A549 (cell line): ENCODE measurements at regions not wholly inside any gene's neighbourhood (a gene's known extent, or its start where the extent isn't known, plus 50 kb on each side); places are given as distances from the start of the nearest gene placed in this dataset.

Source experiments
- ATAC-seq, 2 experiments: fragments of 200-7000 bp in 1 of 2; fragments of >200 bp in 1 of 2; cut with Nextera tagmentation in 1 of 2; cut with Tn5 transposase in 1 of 2; 3 replicates each; pipeline versions ENCODE4 v1.8.0 to v1.9.1; 2018 to 2020; ENCODE audit warnings: mild to moderate bottlenecking in 1 of 2, moderate library complexity in 1 of 2
- CTCF ChIA-PET: fragments of 300-600 bp; sonication (Branson Sonifier 250); formaldehyde crosslinking; extraction: SDS; loops from one replicate; lab custom pipeline; 2021; ENCODE audit warnings: antibody characterized with exemption, inconsistent platforms; lab: Yijun Ruan, JAX
- POLR2A ChIA-PET: fragments of 350-600 bp; formaldehyde crosslinking; extraction: SDS; loops from one replicate; lab custom pipeline; 2021; ENCODE audit warnings: antibody characterized with exemption, inconsistent platforms; lab: Yijun Ruan, JAX
- DNase-seq, 2 experiments: peaks; one replicate each; pipeline versions ENCODE4 v3.0.0 to v3.0.0-alpha.2; 2011 to 2016; ENCODE audit warnings: low read depth in 1 of 2, low spot score in 1 of 2
- FAIRE-seq: peaks from 2 replicates; lab custom pipeline; 2011; peaks lifted over from hg19 to GRCh38; lab: Jason Lieb, UNC
- H3K27ac ChIP-seq, 2 experiments: fragments of >200 bp; sonication (Bioruptor Twin); formaldehyde crosslinking; 3 replicates each; pipeline ENCODE4 v1.5.1; 2016 to 2017
- H3K4me1 ChIP-seq: fragments of >200 bp; sonication (Bioruptor Twin); formaldehyde crosslinking; 3 replicates; pipeline ENCODE4 v1.6.1; 2016
- H3K4me2 ChIP-seq: fragments of >200 bp; sonication (Bioruptor Twin); formaldehyde crosslinking; 3 replicates; pipeline ENCODE4 v1.6.1; 2016
- H3K4me3 ChIP-seq: fragments of >200 bp; sonication (Bioruptor Twin); formaldehyde crosslinking; 3 replicates; pipeline ENCODE4 v1.5.1; 2016
- H3K9me3 ChIP-seq: fragments of >200 bp; sonication (Bioruptor Twin); formaldehyde crosslinking; 3 replicates; pipeline ENCODE4 v1.6.1; 2016
- CBX2 ChIP-seq: fragments of 200-600 bp; sonication (generic); IDR thresholded peaks from 2 replicates; pipeline ENCODE4 v1.6.1; 2016; ENCODE audit warnings: low read depth, mild to moderate bottlenecking, borderline replicate concordance
- FOSB ChIP-seq: fragments of 250-450 bp; sonication (Bioruptor Pico); IDR thresholded peaks from 2 replicates; pipeline ENCODE4 v1.5.0; 2020; ENCODE audit warnings: mild to moderate bottlenecking, moderate library complexity
- GATA3 ChIP-seq: IDR thresholded peaks from 2 replicates; pipeline ENCODE4 v1.6.1; 2012; ENCODE audit warnings: borderline replicate concordance
- HOXB13 ChIP-seq: fragments of 250-450 bp; sonication (Bioruptor Pico); IDR thresholded peaks from 2 replicates; pipeline ENCODE4 v1.5.0; 2020; ENCODE audit warnings: low read depth, mild to moderate bottlenecking, moderate library complexity
- JUNB ChIP-seq: fragments of >200 bp; sonication (Bioruptor Twin); formaldehyde crosslinking; IDR thresholded peaks from 2 replicates; pipeline ENCODE4 v1.6.1; 2016
- KDM5A ChIP-seq: fragments of 200-600 bp; sonication (generic); IDR thresholded peaks from 2 replicates; pipeline ENCODE4 v1.6.1; 2016; ENCODE audit warnings: antibody characterized with exemption, mild to moderate bottlenecking
- MAZ ChIP-seq: fragments of 150-350 bp; IDR thresholded peaks from 2 replicates; pipeline ENCODE4 v1.6.1; 2014; ENCODE audit warnings: antibody characterized with exemption, low read depth, low read length, borderline replicate concordance
- MYC ChIP-seq: IDR thresholded peaks from 2 replicates; pipeline ENCODE4 v1.6.1; 2012; ENCODE audit warnings: mild to moderate bottlenecking, inconsistent platforms, low read length, improper control_type of control experiment, borderline replicate concordance
- PHF8 ChIP-seq: fragments of 200-600 bp; sonication (generic); IDR thresholded peaks from 2 replicates; pipeline ENCODE4 v1.6.1; 2016; ENCODE audit warnings: low read depth, mild to moderate bottlenecking, antibody characterized with exemption, moderate library complexity, borderline replicate concordance
- RARB ChIP-seq: fragments of 250-450 bp; sonication (Bioruptor Pico); IDR thresholded peaks from 2 replicates; pipeline ENCODE4 v1.8.0; 2021; ENCODE audit warnings: mild to moderate bottlenecking, moderate library complexity
- SMC3 ChIP-seq: fragments of >200 bp; sonication (Bioruptor Twin); formaldehyde crosslinking; IDR thresholded peaks from 3 replicates; pipeline ENCODE4 v1.6.1; 2018; ENCODE audit warnings: inconsistent platforms
- SREBF2 ChIP-seq: fragments of 450-650 bp; IDR thresholded peaks from 2 replicates; pipeline ENCODE4 v1.6.1; 2014; ENCODE audit warnings: mild to moderate bottlenecking, moderate library complexity
- TP53 ChIP-seq: fragments of 250-450 bp; sonication (Bioruptor Pico); IDR thresholded peaks from 2 replicates; pipeline ENCODE4 v1.5.0; 2021; ENCODE audit warnings: mild to moderate bottlenecking, moderate library complexity
- ZNF302 ChIP-seq: fragments of 250-450 bp; sonication (Bioruptor Pico); IDR thresholded peaks from 2 replicates; pipeline ENCODE4 v1.9.0; 2021; ENCODE audit warnings: inconsistent platforms, mild to moderate bottlenecking, moderate library complexity
- WGBS: methylation state at CpG from one replicate; pipeline ENCODE4 v1.1.6; 2017; ENCODE audit errors: missing lambda C conversion rate; 5-methylcytosine and 5-hydroxymethylcytosine counted together
- TF ChIP-seq, protein P1 (sequence below): fragments of 250-450 bp; sonication (Bioruptor Pico); IDR thresholded peaks from 2 replicates; pipeline ENCODE4 v1.5.0; 2021; ENCODE audit warnings: mild to moderate bottlenecking, moderate library complexity, borderline replicate concordance
- TF ChIP-seq, protein P2 (sequence below): fragments of >200 bp; sonication (Bioruptor Twin); formaldehyde crosslinking; IDR thresholded peaks from 3 replicates; pipeline ENCODE4 v1.6.1; 2016
- TF ChIP-seq, protein P3 (sequence below): fragments of 150-350 bp; IDR thresholded peaks from 2 replicates; pipeline ENCODE4 v1.6.1; 2014; ENCODE audit warnings: low read depth, mild to moderate bottlenecking, low read length
- TF ChIP-seq, protein P4 (sequence below): fragments of >200 bp; sonication (Bioruptor Twin); formaldehyde crosslinking; IDR thresholded peaks from 2 replicates; pipeline ENCODE4 v1.6.1; 2016
- TF ChIP-seq, protein P5 (sequence below): IDR thresholded peaks from 2 replicates; pipeline ENCODE4 v1.6.1; 2012; ENCODE audit warnings: low read depth, borderline replicate concordance

DNA sequence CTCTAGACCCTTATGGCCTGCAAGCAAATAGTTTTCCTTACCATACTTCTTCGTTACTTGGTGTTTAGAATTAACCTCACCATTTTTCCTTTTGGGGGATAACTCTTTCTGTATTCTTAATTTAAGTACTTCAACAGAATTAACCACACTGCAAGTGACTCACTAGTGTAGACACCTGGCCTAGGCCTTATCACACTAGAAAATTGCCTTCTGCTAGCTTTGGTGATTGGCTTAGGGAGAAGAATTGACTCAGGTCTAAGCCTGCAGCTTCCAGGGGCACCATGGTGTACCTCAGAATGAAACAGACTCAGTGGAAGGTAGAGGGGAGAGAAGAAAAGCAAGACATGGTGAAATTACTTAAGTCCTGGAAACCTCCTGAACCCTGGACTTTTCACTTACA lies 112.8 kb upstream of the HMHB1 start:
- Histone ChIP-seq H3K4me2 (no peak overlapping the region), H3K27ac (no peak overlapping the region), H3K4me1 (no peaks in the 10 kb centered on the region), H3K4me3 (no peak overlapping the region), H3K9me3 (no peaks in the 10 kb centered on the region)
- ChIA-PET CTCF (interaction anchor here (0.8 kb wide), 1 partner anchor 11 kb away, joined by 3 read pairs; no protein-coding TSS in a partner anchor), POLR2A (no interaction called here)
- FAIRE-seq (no peak), ATAC-seq (no peak), DNase-seq (no peak)
- TF ChIP-seq MYC (no peak), GATA3 (no peak), FOSB (CRISPR knock-in tag) (no peak), SREBF2 (no peak)
- TF ChIP-seq, protein P1, sequence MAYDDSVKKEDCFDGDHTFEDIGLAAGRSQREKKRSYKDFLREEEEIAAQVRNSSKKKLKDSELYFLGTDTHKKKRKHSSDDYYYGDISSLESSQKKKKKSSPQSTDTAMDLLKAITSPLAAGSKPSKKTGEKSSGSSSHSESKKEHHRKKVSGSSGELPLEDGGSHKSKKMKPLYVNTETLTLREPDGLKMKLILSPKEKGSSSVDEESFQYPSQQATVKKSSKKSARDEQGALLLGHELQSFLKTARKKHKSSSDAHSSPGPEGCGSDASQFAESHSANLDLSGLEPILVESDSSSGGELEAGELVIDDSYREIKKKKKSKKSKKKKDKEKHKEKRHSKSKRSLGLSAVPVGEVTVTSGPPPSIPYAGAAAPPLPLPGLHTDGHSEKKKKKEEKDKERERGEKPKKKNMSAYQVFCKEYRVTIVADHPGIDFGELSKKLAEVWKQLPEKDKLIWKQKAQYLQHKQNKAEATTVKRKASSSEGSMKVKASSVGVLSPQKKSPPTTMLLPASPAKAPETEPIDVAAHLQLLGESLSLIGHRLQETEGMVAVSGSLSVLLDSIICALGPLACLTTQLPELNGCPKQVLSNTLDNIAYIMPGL = no peak
- 88% methylated on average over 1 of the region's 1 CpG for WGBS

DNA sequence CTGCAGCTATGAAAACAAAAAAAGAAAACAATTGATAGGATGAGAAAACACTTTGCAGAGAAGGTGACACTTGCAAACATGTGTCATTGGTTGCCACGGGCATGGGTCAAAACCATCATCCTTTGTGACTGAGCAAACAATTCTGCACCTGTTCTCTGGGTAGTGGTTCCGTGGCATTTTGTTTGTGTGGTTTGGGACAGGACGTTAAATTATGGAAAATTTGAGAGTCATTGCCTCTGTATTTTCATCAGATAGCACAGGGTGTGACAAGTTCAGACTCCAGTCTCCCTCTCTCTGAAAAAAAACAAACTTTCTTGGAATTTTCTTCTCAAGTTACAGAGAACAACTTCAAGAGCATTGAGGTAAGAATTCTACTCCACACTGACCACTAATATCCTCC lies 113.4 kb upstream of the HMHB1 start:
- H3K4me3 ChIP-seq = no peak overlapping the region
- CTCF ChIA-PET = no interaction called here
- no peak for ATAC-seq
- POLR2A ChIA-PET = no interaction called here
- H3K9me3 ChIP-seq = no peaks in the 10 kb centered on the region
- TF ChIP-seq, protein P2, sequence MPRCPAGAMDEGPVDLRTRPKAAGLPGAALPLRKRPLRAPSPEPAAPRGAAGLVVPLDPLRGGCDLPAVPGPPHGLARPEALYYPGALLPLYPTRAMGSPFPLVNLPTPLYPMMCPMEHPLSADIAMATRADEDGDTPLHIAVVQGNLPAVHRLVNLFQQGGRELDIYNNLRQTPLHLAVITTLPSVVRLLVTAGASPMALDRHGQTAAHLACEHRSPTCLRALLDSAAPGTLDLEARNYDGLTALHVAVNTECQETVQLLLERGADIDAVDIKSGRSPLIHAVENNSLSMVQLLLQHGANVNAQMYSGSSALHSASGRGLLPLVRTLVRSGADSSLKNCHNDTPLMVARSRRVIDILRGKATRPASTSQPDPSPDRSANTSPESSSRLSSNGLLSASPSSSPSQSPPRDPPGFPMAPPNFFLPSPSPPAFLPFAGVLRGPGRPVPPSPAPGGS = no peak
- TF ChIP-seq ZNF302 (CRISPR knock-in tag) (no peak), HOXB13 (CRISPR knock-in tag) (no peak)
- TF ChIP-seq, protein P3, sequence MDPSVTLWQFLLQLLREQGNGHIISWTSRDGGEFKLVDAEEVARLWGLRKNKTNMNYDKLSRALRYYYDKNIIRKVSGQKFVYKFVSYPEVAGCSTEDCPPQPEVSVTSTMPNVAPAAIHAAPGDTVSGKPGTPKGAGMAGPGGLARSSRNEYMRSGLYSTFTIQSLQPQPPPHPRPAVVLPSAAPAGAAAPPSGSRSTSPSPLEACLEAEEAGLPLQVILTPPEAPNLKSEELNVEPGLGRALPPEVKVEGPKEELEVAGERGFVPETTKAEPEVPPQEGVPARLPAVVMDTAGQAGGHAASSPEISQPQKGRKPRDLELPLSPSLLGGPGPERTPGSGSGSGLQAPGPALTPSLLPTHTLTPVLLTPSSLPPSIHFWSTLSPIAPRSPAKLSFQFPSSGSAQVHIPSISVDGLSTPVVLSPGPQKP = no peak
- no peak overlapping the region for H3K27ac ChIP-seq
- no peaks in the 10 kb centered on the region for H3K4me1 ChIP-seq
- FAIRE-seq = no peak
- 63% methylated on average over 3 of the region's 3 CpGs for WGBS
- no peak overlapping the region for H3K4me2 ChIP-seq
- no peak for DNase-seq

DNA sequence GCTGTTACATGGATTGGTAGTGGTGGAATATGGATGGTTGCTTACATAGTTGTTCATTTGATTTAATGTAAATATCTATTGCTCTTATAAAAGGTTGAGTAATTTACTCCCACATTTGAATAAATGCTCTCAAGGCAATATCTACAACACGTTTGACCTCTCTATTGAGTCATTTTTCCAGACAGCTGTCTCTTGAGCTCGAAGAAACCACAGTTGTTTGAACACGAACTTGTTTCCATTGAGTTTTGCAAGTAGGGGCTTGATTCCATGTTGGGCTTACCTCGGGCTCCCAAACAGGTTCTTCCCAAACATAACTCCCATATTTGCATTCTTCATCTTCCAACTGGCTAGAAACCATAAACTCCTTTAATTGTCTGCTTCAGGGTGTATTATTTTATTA lies 115.0 kb upstream of the HMHB1 start:
- FAIRE-seq (no peak), DNase-seq (no peak), ATAC-seq (no peak)
- H3K4me3 ChIP-seq = no peak overlapping the region
- no peak overlapping the region for H3K27ac ChIP-seq
- H3K4me2 ChIP-seq = no peak overlapping the region
- TF ChIP-seq HOXB13 (CRISPR knock-in tag) = no peak
- TF ChIP-seq, protein P4, sequence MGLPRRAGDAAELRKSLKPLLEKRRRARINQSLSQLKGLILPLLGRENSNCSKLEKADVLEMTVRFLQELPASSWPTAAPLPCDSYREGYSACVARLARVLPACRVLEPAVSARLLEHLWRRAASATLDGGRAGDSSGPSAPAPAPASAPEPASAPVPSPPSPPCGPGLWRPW = no peak
- no peak for TF ChIP-seq SMC3
- TF ChIP-seq TP53 (CRISPR knock-in tag) = no peak
- TF ChIP-seq, protein P5, sequence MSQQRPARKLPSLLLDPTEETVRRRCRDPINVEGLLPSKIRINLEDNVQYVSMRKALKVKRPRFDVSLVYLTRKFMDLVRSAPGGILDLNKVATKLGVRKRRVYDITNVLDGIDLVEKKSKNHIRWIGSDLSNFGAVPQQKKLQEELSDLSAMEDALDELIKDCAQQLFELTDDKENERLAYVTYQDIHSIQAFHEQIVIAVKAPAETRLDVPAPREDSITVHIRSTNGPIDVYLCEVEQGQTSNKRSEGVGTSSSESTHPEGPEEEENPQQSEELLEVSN = no peak
- no peak for TF ChIP-seq CBX2
- TF ChIP-seq RARB (CRISPR knock-in tag) = no peak
- no peak for TF ChIP-seq MAZ
- TF ChIP-seq PHF8 = no peak
- no peak for TF ChIP-seq JUNB
- no peak for TF ChIP-seq KDM5A
- TF ChIP-seq, all 56 proteins: peak for 0
- Histone ChIP-seq H3K9me3 (no peaks in the 10 kb centered on the region), H3K4me1 (no peaks in the 10 kb centered on the region)
- ChIA-PET CTCF (no interaction called here), POLR2A (no interaction called here)
- WGBS = 63% methylated on average over 4 of the region's 4 CpGs
